Small intestine (tissue), 7 donors: ENCODE measurements at regions not wholly inside any gene's neighbourhood (a gene's known extent, or its start where the extent isn't known, plus 50 kb on each side); places are given as distances from the start of the nearest gene placed in this dataset.

Experiments used
- DNase-seq, 2 donors: peaks; one replicate each; pipeline versions ENCODE4 v3.0.0 to v3.0.0-alpha.2; 2013
- FAIRE-seq: peaks from 2 replicates; lab custom pipeline; 2012; peaks lifted over from hg19 to GRCh38; lab: Jason Lieb, UNC
- H3K27ac ChIP-seq, 3 donors: one replicate each; pipeline ENCODE4 v1.5.1; 2013; ENCODE audit warnings: low read length in 2 of 3, mild to moderate bottlenecking in 2 of 3, control low read depth in 1 of 3, inconsistent platforms in 1 of 3, low read depth in 1 of 3, moderate library complexity in 1 of 3
- H3K27me3 ChIP-seq, 3 donors: one replicate each; pipeline ENCODE4 v1.6.1; 2013; ENCODE audit warnings: low read length in 3 of 3, inconsistent platforms in 1 of 3; ENCODE audit not compliant: control insufficient read depth in 3 of 3, insufficient read depth in 3 of 3
- H3K36me3 ChIP-seq, 3 donors: one replicate each; pipeline ENCODE4 v1.6.1; 2013; ENCODE audit warnings: low read length in 3 of 3, inconsistent platforms in 1 of 3, low read depth in 1 of 3, mild to moderate bottlenecking in 1 of 3, moderate library complexity in 1 of 3; ENCODE audit not compliant: control insufficient read depth in 3 of 3, insufficient read depth in 2 of 3
- H3K4me1 ChIP-seq, 3 donors: one replicate each; pipeline ENCODE4 v1.6.1; 2013; ENCODE audit warnings: low read length in 2 of 3, inconsistent platforms in 1 of 3, low read depth in 1 of 3, mild to moderate bottlenecking in 1 of 3, moderate library complexity in 1 of 3; ENCODE audit not compliant: control insufficient read depth in 3 of 3, insufficient read depth in 2 of 3
- H3K4me3 ChIP-seq, 3 donors: one replicate each; pipeline ENCODE4 v1.5.1; 2013; ENCODE audit warnings: low read length in 3 of 3, control low read depth in 1 of 3, inconsistent platforms in 1 of 3, low read depth in 1 of 3, mild to moderate bottlenecking in 1 of 3, moderate library complexity in 1 of 3
- H3K9me3 ChIP-seq, 2 donors: one replicate each; pipeline ENCODE4 v1.6.1; 2013; ENCODE audit warnings: low read depth in 1 of 2, low read length in 1 of 2; ENCODE audit not compliant: control insufficient read depth in 2 of 2, insufficient read depth in 1 of 2
- WGBS, 3 donors: extraction: QIAGEN DNeasy Blood & Tissue Kit; methylation state at CpG; one replicate each; pipeline ENCODE4 v1.1.7; 2013; 5-methylcytosine and 5-hydroxymethylcytosine counted together
- donor health status: healthy with polysubstance abuse.
- donor health status: control.
- donor health status: control.
- donor health status: Bipolar disorder and iron deficiency.
- donor health status: healthy.

GRCh38 chr14:65291531-65291930 lies 121.0 kb upstream of the FUT8 start:
- H3K4me3 ChIP-seq, result no peak overlapping the region
- H3K27ac ChIP-seq, result peak overlapping the region in 1 of 3 donors; percentile 6
- H3K9me3 ChIP-seq, result no peaks in the 10 kb centered on the region
- no peak for FAIRE-seq
- peaks cover 0 to 2% (median 0%) of the 10 kb centered on the region in 3 donors for H3K4me1 ChIP-seq
- 72 to 74% (median 73%) methylated on average over 3 of the region's 3 CpGs for WGBS, 3 donors
- no peaks in the 10 kb centered on the region for H3K27me3 ChIP-seq
- DNase-seq, result no peak
- peaks cover 0 to 4% (median 3%) of the 10 kb centered on the region in 3 donors for H3K36me3 ChIP-seq

- Histone ChIP-seq H3K4me1 (peaks cover 0 to 13% (median 5%) of the 10 kb centered on the region in 3 donors), H3K36me3 (peaks cover 0 to 3% (median 0%) of the 10 kb centered on the region in 3 donors), H3K4me3 (no peak overlapping the region), H3K27ac (no peak overlapping the region), H3K9me3 (no peaks in the 10 kb centered on the region), H3K27me3 (no peaks in the 10 kb centered on the region)
- 81 to 92% (median 86%) methylated on average over 1 of the region's 1 CpG for WGBS, 3 donors
- FAIRE-seq (no peak), DNase-seq (no peak)
Measured at GRCh38 chr14:65294816-65295215, 117.7 kb upstream of the FUT8 start.

GRCh38 chr14:65296402-65296801 lies 116.1 kb upstream of the FUT8 start:
- Histone ChIP-seq H3K4me1 (peaks cover 0 to 24% (median 7%) of the 10 kb centered on the region in 3 donors), H3K9me3 (no peaks in the 10 kb centered on the region), H3K27me3 (no peaks in the 10 kb centered on the region), H3K4me3 (no peak overlapping the region), H3K36me3 (peaks cover 0 to 3% (median 0%) of the 10 kb centered on the region in 3 donors), H3K27ac (no peak overlapping the region)
- FAIRE-seq (no peak), DNase-seq (no peak)

DNA sequence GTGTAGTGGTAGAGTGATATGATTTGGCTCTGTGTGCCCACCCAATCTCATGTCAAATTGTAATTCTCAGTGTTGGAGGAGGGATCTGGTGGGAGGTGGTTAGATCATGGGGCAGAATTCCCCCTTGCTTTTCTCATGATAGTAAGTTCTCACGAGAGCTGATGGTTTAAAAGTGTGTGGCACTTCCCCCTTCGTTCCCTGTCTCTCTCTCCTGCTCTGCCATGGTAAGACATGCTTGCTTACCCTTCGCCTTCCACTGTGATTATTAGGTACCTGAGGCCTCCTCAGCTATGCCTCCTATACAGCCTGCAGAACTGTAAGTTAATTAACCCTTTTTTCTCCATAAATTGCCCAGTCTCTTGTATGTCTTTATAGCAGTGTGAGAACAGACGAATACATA lies 115.7 kb upstream of the FUT8 start:
- 88 to 91% (median 90%) methylated on average over 4 of the region's 4 CpGs for WGBS, 3 donors
- no peak for DNase-seq
- Histone ChIP-seq H3K27me3 (no peaks in the 10 kb centered on the region), H3K36me3 (peaks cover 0 to 3% (median 0%) of the 10 kb centered on the region in 3 donors), H3K4me1 (peaks cover 0 to 26% (median 6%) of the 10 kb centered on the region in 3 donors), H3K4me3 (no peak overlapping the region), H3K9me3 (no peaks in the 10 kb centered on the region), H3K27ac (no peak overlapping the region)
- no peak for FAIRE-seq

DNA sequence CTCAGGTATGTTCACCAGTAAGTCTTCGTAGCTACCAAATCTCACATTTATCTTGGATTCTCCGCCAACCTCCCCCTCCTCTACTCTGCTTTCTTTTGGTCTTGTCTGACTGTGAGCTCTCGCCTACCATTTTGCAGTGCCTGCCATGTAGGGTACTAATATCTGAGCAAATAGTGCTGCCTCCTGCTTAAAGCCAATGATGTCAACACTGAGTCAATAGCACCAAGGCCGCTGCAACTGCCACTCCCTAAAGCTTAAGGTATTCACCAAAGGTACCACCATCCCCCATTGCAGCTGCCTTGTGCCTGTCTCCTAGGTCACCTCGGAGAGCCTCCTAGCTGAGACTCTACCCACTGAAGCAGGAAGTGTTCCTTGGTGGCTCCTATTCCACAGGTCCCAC lies 114.8 kb upstream of the FUT8 start:
- FAIRE-seq (no peak), DNase-seq (peak; percentile 78 to 85)
- no peak overlapping the region for H3K4me3 ChIP-seq
- H3K27me3 ChIP-seq, result no peaks in the 10 kb centered on the region
- H3K9me3 ChIP-seq, result no peaks in the 10 kb centered on the region
- H3K4me1 ChIP-seq, result peaks cover 0 to 34% (median 10%) of the 10 kb centered on the region in 3 donors
- peaks cover 0 to 3% (median 0%) of the 10 kb centered on the region in 3 donors for H3K36me3 ChIP-seq
- H3K27ac ChIP-seq, result peak overlapping the region in 2 of 3 donors; percentile 46 to 50
- 45 to 75% (median 62%) methylated on average over 5 of the region's 5 CpGs for WGBS, 3 donors

- DNase-seq, result peak; percentile 50 to 54
- Histone ChIP-seq H3K4me3 (no peak overlapping the region), H3K36me3 (no peaks in the 10 kb centered on the region), H3K4me1 (peaks cover 0 to 44% (median 14%) of the 10 kb centered on the region in 3 donors), H3K27ac (peak overlapping the region in 2 of 3 donors; percentile 46 to 81), H3K9me3 (no peaks in the 10 kb centered on the region), H3K27me3 (no peaks in the 10 kb centered on the region)
- FAIRE-seq, result no peak
- WGBS, 3 donors, result 17 to 60% (median 33%) methylated on average over 3 of the region's 3 CpGs
Measured at GRCh38 chr14:65299826-65300225, 112.7 kb upstream of the FUT8 start.

GRCh38 chr14:65301862-65302539 lies 110.5 kb upstream of the FUT8 start:
- no peaks in the 10 kb centered on the region for H3K9me3 ChIP-seq
- no peaks in the 10 kb centered on the region for H3K27me3 ChIP-seq
- H3K4me1 ChIP-seq, result peaks cover 0 to 50% (median 14%) of the 10 kb centered on the region in 3 donors
- H3K4me3 ChIP-seq, result no peak overlapping the region
- no peaks in the 10 kb centered on the region for H3K36me3 ChIP-seq
- whole genome bisulfite sequencing, 3 donors, result 20 to 55% (median 36%) methylated on average over 7 of the region's 7 CpGs
- DNase-seq (peak in 1 of 2 donors; percentile 59), FAIRE-seq (no peak)
- peak overlapping the region in 2 of 3 donors; percentile 8 to 81 for H3K27ac ChIP-seq

DNA sequence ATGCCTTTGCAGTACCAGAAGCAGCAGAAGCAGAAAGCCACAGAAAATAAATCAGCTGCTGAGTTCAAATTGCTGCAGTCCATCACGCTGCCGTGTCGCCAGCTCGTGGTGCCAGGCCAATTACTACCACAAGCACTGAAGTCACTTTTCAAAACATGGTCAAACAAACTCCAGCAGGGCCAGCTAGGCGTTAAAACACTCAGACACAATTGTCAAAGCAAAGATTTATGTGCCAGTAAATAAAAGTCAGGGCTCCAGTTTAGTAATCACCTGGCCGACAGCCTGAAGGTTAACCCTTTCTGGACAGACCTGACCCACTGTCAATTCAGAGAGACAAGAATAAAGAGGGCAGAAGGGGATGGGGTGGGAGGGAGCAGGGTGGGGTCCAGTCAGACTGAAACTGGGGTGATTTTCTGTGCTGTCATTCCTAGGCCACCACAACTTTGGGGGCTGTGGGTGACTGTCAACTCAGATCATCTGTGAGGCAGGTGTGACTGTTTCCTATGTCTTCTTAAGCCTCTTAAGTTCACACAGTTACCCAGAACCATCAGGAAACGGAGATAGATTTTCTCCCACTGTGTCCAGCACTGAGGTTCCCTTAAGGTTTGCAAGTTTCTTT lies 109.8 kb upstream of the FUT8 start:
- no peaks in the 10 kb centered on the region for H3K27me3 ChIP-seq
- H3K27ac ChIP-seq, result peak overlapping the region in 2 of 3 donors; percentile 8 to 81
- H3K36me3 ChIP-seq, result no peaks in the 10 kb centered on the region
- 11 to 36% (median 14%) methylated on average over 7 of the region's 7 CpGs for WGBS, 3 donors
- no peak for FAIRE-seq
- no peak overlapping the region for H3K4me3 ChIP-seq
- H3K9me3 ChIP-seq, result no peaks in the 10 kb centered on the region
- H3K4me1 ChIP-seq, result peaks cover 0 to 49% (median 14%) of the 10 kb centered on the region in 3 donors
- DNase-seq, result peak in 1 of 2 donors; percentile 35
